Choroid plexus epithelial cell (primary cell): ENCODE measurements at regions not wholly inside any gene's neighbourhood (a gene's known extent, or its start where the extent isn't known, plus 50 kb on each side); places are given as distances from the start of the nearest gene placed in this dataset.

ENCODE experiments used
- DNase-seq: peaks from one replicate; pipeline ENCODE4 v3.0.0-alpha.2; 2010; ENCODE audit warnings: low read depth
- H3K4me3 ChIP-seq: 2 replicates; pipeline ENCODE4 v1.5.1; 2011; ENCODE audit warnings: low read depth, mild to moderate bottlenecking, control low read depth, low read length, moderate library complexity
- TF ChIP-seq, protein P1 (sequence below): conservative IDR thresholded peaks from 2 replicates; pipeline ENCODE4 v1.5.1; 2011; ENCODE audit warnings: low read depth, mild to moderate bottlenecking, control low read depth, inconsistent platforms, low read length, moderate library complexity

DNA sequence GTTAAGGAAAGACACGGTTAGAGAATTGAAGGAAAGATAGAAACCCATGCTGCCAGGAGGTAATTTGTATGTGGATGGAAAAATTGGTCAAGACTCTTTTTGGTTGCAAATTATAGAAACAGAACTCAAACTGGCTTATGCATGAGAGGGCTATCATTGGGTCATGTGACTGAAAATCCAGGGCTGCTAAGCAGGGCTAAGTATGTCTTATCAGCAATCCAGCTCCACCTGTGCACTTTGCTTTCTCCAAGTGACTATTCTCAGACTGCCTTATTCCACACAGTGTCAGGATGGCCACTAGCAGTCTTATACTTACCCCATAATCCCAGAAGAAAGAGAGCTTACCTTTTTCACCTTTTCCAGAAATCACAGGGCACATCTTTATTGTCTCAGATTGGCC is 113.5 kb downstream of the CBLN1 start:
- TF ChIP-seq, protein P1, sequence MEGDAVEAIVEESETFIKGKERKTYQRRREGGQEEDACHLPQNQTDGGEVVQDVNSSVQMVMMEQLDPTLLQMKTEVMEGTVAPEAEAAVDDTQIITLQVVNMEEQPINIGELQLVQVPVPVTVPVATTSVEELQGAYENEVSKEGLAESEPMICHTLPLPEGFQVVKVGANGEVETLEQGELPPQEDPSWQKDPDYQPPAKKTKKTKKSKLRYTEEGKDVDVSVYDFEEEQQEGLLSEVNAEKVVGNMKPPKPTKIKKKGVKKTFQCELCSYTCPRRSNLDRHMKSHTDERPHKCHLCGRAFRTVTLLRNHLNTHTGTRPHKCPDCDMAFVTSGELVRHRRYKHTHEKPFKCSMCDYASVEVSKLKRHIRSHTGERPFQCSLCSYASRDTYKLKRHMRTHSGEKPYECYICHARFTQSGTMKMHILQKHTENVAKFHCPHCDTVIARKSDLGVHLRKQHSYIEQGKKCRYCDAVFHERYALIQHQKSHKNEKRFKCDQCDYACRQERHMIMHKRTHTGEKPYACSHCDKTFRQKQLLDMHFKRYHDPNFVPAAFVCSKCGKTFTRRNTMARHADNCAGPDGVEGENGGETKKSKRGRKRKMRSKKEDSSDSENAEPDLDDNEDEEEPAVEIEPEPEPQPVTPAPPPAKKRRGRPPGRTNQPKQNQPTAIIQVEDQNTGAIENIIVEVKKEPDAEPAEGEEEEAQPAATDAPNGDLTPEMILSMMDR: no peak
- H3K4me3 ChIP-seq: no peak overlapping the region
- DNase-seq: no peak

DNA sequence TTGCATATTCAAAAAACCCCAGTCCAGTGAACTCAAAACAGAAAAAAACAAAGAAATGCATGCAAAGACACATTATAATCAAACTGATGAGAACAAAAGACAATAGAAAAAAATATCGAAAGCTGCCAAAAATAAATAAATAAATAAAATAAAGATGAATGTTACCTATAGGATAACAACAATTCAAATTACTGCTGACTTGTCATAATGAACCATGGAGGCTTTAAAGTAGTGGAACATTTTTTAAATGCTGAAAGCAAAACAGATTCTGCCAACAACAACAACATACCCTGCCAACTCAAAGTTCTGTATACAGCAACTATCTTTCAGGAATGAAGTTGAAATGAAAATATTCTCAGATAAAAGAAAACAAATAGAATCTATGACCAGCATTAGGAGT is 116.6 kb downstream of the CBLN1 start:
- H3K4me3 ChIP-seq: no peak overlapping the region
- no peak for DNase-seq
- TF ChIP-seq, protein P1: no peak

DNA sequence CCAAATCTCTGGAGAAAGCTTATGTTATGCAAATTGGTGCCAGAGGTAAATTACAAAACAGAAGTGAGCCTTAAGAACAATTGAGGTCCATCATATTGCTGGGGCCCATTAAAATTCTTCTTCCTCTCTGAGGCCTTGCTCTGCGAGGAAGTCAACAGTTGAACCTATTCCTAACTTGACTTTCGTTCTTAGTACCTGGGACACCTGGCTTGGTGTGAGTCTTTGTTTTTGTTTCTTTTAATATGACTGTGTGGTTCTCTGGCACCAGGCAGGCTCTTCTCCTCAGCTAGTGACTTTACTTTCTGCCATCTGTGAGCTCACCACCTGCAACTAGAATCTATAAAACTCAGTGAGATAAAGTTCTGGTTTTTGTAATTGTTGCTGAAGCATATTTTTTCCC is 120.4 kb downstream of the CBLN1 start:
- no peak overlapping the region for H3K4me3 ChIP-seq
- DNase-seq: no peak
- TF ChIP-seq, protein P1: no peak

DNA sequence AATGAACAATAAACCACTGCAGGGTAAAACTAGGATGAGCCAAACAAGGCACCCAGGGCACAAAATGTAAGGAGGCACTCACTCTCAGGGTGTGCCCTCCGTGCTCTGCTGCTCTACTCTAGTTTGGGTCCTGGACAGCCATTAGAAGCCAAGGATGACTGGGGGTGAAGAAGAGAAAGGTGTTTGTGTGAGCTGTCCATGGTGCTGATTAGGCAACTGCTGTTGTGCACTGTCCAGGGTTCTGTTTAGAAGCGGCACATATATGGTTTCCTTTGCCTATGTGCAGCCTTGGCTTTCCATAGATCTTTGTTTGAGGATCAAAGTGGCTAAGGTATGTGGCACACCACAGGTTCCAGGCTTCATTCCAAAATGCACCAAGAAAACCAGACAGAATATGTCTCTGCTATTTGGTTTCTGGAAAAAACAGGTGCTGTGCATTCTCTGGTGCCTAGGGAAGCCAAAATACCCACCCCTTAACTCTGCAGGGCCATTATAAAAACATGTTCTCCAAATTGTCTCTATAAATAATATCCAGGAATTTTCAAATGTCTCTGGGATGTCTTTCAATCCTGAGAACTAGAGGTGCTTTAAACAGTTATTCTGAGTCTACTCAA is 123.5 kb downstream of the CBLN1 start:
- peak; percentile 9 for DNase-seq
- TF ChIP-seq, protein P1: no peak
- H3K4me3 ChIP-seq: no peak overlapping the region

DNA sequence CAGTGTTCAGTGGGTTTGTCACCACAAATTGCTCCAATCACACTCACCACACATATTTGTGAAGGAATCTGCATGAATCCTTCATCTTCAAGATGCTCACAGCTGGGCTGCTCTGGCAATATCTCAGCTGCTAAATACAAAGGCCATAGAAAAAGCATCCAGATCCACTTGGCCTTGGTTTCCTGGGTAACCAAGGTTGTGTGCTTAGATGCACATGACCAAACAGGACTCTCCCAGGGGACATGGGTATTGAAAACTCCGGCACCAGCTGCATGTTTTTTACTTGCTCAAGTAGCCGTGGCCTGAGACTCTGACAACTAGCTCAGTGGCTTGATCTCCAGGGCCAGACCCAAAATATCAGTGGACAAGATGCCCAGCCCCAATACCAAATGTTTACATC is 131.3 kb downstream of the CBLN1 start:
- H3K4me3 ChIP-seq: no peak overlapping the region
- no peak for DNase-seq
- TF ChIP-seq, protein P1: no peak

DNA sequence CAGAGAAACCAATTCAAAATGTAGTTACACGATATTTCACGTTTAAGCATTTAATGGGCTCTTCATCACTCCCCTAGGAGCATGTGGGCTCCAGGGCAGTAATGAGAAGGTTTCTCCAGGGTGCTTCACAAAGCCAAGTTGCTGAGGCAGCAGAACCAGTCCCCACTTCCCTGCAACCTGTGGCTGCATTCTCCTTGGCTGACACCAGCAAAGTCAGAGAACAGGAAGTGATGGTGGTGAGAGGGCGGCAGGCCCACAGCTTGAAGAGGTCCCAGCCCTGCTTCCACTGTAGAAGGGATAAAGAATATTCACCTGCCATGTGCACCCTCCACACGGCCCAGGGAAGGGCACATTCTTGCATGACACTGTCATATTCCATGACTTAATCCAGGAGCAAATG is 133.2 kb downstream of the CBLN1 start:
- TF ChIP-seq, protein P1: no peak
- no peak for DNase-seq
- H3K4me3 ChIP-seq: no peak overlapping the region

DNA sequence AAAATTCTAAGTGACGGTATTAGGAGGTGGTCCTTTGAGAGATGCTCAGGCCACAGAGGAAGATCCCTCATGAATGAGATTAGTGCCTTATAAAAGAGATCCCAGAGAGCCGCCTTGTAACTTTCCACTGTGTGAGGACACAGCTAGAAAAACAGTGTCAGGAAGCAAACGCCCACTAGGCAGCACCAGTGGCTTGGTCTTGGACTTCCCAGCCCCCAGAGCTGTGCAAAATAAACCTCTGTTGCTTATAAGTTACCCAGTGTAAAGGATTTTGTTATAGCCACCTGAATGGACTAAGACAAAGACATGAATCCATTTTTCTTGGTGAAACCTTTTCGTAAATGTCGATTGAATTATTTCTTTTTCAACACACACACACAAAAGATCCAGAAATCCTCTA is 141.0 kb downstream of the CBLN1 start:
- TF ChIP-seq, protein P1: no peak
- no peak overlapping the region for H3K4me3 ChIP-seq

More for the DNA sequence above, 141.0 kb downstream of the CBLN1 start:
- DNase-seq: no peak
